HEK293 (cell line): ENCODE measurements at regions not wholly inside any gene's neighbourhood (a gene's known extent, or its start where the extent isn't known, plus 50 kb on each side); places are given as distances from the start of the nearest gene placed in this dataset.

Experiments
- CTCF ChIP-seq: fragments of 450-650 bp; formaldehyde crosslinking; IDR thresholded peaks from 2 replicates; pipeline ENCODE4 v1.5.1; 2016; ENCODE audit warnings: missing biosample characterization, missing genetic modification characterization
- GLI4 ChIP-seq: fragments of 450-650 bp; formaldehyde crosslinking; IDR thresholded peaks from 2 replicates; pipeline ENCODE4 v1.5.1; 2016; ENCODE audit warnings: missing biosample characterization, missing genetic modification characterization
- MEIS1 ChIP-seq: sonication (generic); formaldehyde crosslinking; IDR thresholded peaks from 2 replicates; pipeline ENCODE4 v1.8.1; 2022; ENCODE audit warnings: missing genetic modification reagents, mild to moderate bottlenecking, borderline replicate concordance
- REST ChIP-seq: fragments of 450-650 bp; formaldehyde crosslinking; IDR thresholded peaks from 2 replicates; pipeline ENCODE4 v1.5.1; 2016; ENCODE audit warnings: missing biosample characterization, missing genetic modification characterization
- ZBTB11 ChIP-seq: fragments of 450-650 bp; formaldehyde crosslinking; conservative IDR thresholded peaks from 2 replicates; pipeline ENCODE4 v1.5.1; 2016; ENCODE audit warnings: low read depth, missing biosample characterization, missing genetic modification characterization
- ZNF146 ChIP-seq: fragments of 450-650 bp; formaldehyde crosslinking; IDR thresholded peaks from 2 replicates; pipeline ENCODE4 v1.5.1; 2016; ENCODE audit warnings: missing biosample characterization, missing genetic modification characterization
- ZNF391 ChIP-seq: fragments of 450-650 bp; formaldehyde crosslinking; IDR thresholded peaks from 2 replicates; pipeline ENCODE4 v1.5.1; 2016; ENCODE audit warnings: low read depth, missing biosample characterization, missing genetic modification characterization, borderline replicate concordance
- ZNF654 ChIP-seq: fragments of 450-650 bp; formaldehyde crosslinking; IDR thresholded peaks from 2 replicates; pipeline ENCODE4 v1.5.1; 2016; ENCODE audit warnings: low read depth, missing biosample characterization, missing genetic modification characterization

- TF ChIP-seq REST (tag by site-specific recombination) = no peak
- TF ChIP-seq ZNF654 (tag by site-specific recombination) = no peak
- no peak for TF ChIP-seq CTCF (tag by site-specific recombination)
- no peak for TF ChIP-seq ZBTB11 (tag by site-specific recombination)
- no peak for TF ChIP-seq GLI4 (tag by site-specific recombination)
- TF ChIP-seq MEIS1 (CRISPR knock-in tag) = no peak
- TF ChIP-seq ZNF146 (tag by site-specific recombination) = no peak
- no peak for TF ChIP-seq ZNF391 (tag by site-specific recombination)
Measured at GRCh38 chr17:13759518-13760335, 158.0 kb upstream of the HS3ST3A1 start.
